Breast epithelium (tissue), 3 donors: ENCODE measurements at regions not wholly inside any gene's neighbourhood (a gene's known extent, or its start where the extent isn't known, plus 50 kb on each side); places are given as distances from the start of the nearest gene placed in this dataset.

ENCODE experiments used
- POLR2A ChIP-seq: fragments of 450-650 bp; IDR thresholded peaks from one replicate; pipeline ENCODE4 v1.6.1; 2016; ENCODE audit warnings: antibody characterized with exemption, mild to moderate bottlenecking, moderate library complexity
- POLR2AphosphoS5 ChIP-seq, 3 donors: sonication (generic); formaldehyde crosslinking; IDR thresholded peaks; one replicate each; pipeline ENCODE4 v1.6.1; 2017; ENCODE audit warnings: antibody characterized with exemption in 3 of 3
- TF ChIP-seq, protein P1 (sequence below), 3 donors: fragments of 450-650 bp; IDR thresholded peaks; one replicate each; pipeline ENCODE4 v1.5.1; 2016 to 2017; ENCODE audit warnings: antibody characterized with exemption in 3 of 3, mild to moderate bottlenecking in 3 of 3, moderate library complexity in 3 of 3

- TF ChIP-seq POLR2AphosphoS5 (IDR thresholded peaks at IDR 0.05) (no peak), POLR2A (no peak)
- TF ChIP-seq, protein P1, sequence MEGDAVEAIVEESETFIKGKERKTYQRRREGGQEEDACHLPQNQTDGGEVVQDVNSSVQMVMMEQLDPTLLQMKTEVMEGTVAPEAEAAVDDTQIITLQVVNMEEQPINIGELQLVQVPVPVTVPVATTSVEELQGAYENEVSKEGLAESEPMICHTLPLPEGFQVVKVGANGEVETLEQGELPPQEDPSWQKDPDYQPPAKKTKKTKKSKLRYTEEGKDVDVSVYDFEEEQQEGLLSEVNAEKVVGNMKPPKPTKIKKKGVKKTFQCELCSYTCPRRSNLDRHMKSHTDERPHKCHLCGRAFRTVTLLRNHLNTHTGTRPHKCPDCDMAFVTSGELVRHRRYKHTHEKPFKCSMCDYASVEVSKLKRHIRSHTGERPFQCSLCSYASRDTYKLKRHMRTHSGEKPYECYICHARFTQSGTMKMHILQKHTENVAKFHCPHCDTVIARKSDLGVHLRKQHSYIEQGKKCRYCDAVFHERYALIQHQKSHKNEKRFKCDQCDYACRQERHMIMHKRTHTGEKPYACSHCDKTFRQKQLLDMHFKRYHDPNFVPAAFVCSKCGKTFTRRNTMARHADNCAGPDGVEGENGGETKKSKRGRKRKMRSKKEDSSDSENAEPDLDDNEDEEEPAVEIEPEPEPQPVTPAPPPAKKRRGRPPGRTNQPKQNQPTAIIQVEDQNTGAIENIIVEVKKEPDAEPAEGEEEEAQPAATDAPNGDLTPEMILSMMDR (IDR thresholded peaks at IDR 0.05), result no peak
These were observed 1140.8 kb upstream of the AUTS2 start for GRCh38 chr7:68457481-68457880.
